ENCODE measurements at regions not wholly inside any gene's neighbourhood (a gene's known extent, or its start where the extent isn't known, plus 50 kb on each side); places are given as distances from the start of the nearest gene placed in this dataset.

DNA sequence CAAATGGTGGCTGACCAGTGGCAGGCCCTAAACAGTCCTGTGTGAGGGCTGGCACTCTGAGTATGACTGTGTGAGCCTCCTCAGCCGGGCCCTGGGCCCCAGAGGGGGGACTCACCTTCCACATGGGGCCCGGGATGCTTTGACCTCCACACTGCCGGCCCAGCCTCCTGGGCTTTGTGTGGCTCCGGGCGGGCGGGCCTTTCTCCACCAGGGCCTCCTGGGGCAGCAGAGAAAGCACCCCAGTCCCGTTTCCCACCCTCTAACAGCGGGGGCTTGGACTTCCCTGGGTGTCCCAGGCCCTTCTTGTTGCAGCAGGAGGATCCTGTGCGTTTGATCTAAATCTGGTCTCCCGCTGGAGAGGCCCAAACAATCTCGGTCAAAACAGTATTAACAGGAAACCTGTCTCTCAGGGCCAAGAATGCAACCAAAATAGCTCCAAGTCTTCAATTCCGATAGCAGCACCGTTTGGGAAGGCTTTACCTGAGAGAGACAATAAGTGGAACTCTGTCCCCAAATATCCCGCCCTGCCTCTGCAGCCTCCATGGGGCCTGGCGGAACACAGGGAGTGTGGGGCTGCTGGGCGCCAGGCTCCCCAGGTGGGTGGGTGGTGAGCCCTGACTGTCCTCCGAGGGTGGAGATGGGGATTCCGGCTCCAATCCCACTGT is 104.8 kb upstream of the ZNF32 start:
- no peaks in the 10 kb centered on the region for H3K36me3 Mint-ChIP-seq (ENCODE audit: insufficient read depth)
- H3K4me3 Mint-ChIP-seq, result no peak overlapping the region
- no peaks in the 10 kb centered on the region for H3K4me1 Mint-ChIP-seq (ENCODE audit: low read depth)
- no peaks in the 10 kb centered on the region for H3K27me3 Mint-ChIP-seq (ENCODE audit: low read depth)
- H3K9me3 Mint-ChIP-seq, result no peaks in the 10 kb centered on the region
- no peak for ATAC-seq
- no peak for DNase-seq

DNA sequence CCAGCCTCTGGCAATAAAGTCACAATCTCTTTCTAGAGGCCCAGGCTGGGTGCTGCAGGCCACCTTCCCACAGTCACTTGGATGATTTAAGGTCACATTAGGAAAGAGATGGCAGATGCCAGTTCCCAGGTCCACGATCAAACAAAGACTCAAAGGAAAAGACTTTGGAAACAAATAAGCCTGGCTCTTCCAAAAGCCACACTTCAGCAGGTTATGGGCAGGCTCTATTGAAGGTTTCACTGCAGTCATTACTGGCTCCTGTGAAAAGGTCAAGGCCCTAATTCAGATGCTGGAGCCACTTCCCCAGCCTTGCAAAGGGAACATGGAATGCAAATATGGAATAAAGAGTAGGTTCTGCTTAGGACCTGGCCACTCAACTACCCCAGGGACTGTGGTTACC is 104.0 kb upstream of the ZNF32 start:
- DNase-seq (no peak), ATAC-seq (no peak)
- H3K4me1 Mint-ChIP-seq (ENCODE audit: low read depth), result no peaks in the 10 kb centered on the region
- H3K36me3 Mint-ChIP-seq (ENCODE audit: insufficient read depth), result no peaks in the 10 kb centered on the region
- no peaks in the 10 kb centered on the region for H3K27me3 Mint-ChIP-seq (ENCODE audit: low read depth)
- H3K9me3 Mint-ChIP-seq, result no peaks in the 10 kb centered on the region
- no peak overlapping the region for H3K4me3 Mint-ChIP-seq

DNA sequence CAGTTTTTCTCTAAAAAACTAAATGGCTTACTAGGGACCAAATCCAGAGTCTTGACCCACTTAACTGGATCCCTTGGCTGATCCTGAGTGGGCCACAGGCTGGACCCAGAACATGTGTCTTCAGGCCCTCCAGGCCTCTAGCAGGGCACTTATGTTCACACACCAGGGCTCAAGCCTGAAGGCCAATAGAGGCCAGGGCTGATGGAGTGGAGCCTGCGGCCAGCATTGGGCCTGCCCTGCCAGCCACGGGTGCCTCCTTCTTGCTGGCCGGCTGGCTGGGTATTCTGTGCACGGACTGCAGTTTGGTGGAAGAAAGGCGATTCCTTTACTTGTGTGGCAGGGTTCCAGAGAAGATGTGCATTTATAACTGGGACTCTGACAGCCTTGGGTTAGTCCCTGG is 103.0 kb upstream of the ZNF32 start:
- DNase-seq (no peak), ATAC-seq (no peak)
- Mint-ChIP-seq H3K36me3 (ENCODE audit: insufficient read depth) (no peaks in the 10 kb centered on the region), H3K27me3 (ENCODE audit: low read depth) (no peaks in the 10 kb centered on the region), H3K4me3 (no peak overlapping the region), H3K4me1 (ENCODE audit: low read depth) (no peaks in the 10 kb centered on the region), H3K9me3 (no peaks in the 10 kb centered on the region)

DNA sequence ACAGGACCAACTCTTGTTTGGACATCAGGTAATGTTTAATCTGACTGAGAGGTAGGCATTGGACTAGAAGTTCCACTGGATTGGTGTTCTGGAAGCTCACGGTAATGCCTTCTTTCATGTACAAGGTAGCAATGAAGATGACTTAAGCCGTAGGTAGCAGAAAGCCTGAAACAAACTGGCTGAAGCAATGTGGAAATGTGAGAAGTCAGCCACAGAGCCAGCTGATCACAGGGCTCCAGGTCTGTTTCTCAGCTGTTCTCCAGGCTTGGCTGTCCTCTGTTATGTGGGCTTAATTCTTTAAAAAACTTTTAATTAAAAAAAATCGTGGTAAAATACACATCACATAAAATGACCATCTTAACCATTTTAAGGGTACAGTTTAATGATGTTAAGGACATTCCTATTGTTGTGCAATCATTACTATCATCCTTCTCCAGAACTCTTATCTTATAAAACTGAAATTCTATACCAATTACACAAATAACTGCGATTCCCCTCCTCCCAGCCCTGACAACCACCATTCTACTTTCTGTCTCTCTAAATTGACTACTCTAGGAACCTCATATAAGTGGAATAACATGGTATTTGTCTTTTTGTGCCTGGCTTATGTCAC is 101.4 kb upstream of the ZNF32 start:
- ATAC-seq, result no peak
- DNase-seq, result no peak
- Mint-ChIP-seq H3K9me3 (no peaks in the 10 kb centered on the region), H3K27me3 (ENCODE audit: low read depth) (no peaks in the 10 kb centered on the region), H3K4me1 (ENCODE audit: low read depth) (no peaks in the 10 kb centered on the region), H3K4me3 (no peak overlapping the region), H3K36me3 (ENCODE audit: insufficient read depth) (no peaks in the 10 kb centered on the region)

DNA sequence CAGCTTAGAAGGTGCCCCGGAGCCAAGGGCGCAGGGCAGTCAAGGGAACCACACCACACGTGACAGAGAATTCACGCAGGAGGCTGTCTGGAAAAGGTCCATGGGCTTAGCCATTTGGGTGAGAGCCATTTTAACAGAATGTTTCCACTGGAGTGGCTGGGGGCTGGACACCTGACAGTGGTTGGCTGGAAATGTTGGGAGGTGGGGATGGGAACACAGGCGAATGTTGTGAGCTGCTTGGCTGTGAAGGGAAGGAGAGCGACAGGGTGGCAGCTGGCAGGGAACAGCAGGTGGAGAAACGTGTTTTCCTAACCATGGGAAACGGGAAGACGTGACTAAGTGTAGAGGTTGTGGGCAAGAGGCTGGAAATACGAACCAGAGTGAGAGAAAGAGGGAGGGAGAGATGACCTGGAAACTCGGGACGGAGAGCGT is 100.5 kb upstream of the ZNF32 start:
- H3K9me3 Mint-ChIP-seq, result no peaks in the 10 kb centered on the region
- no peaks in the 10 kb centered on the region for H3K4me1 Mint-ChIP-seq (ENCODE audit: low read depth)
- DNase-seq (no peak), ATAC-seq (no peak)
- no peaks in the 10 kb centered on the region for H3K27me3 Mint-ChIP-seq (ENCODE audit: low read depth)
- H3K36me3 Mint-ChIP-seq (ENCODE audit: insufficient read depth), result no peaks in the 10 kb centered on the region
- H3K4me3 Mint-ChIP-seq, result no peak overlapping the region

DNA sequence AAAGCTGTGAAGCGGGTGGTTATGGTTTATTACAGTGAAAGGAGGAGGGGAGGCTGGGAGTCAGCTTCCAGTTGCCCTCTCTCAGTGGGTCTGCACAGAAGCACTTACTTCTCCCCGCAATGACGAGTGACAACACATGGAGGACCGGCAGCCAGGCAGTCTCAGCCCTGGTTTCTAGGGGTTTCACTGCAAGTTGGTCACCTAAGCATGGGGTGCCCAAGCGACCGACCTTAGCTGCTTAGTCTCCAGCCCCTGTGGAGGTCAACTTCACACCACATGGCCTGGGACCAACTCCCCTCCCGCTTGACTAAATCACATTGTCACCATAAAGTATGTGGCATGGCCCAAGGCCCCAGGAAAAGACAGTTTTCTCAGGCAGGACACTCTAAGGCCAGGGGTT is 99.9 kb upstream of the ZNF32 start:
- Mint-ChIP-seq H3K27me3 (ENCODE audit: low read depth) (no peaks in the 10 kb centered on the region), H3K4me1 (ENCODE audit: low read depth) (no peaks in the 10 kb centered on the region), H3K9me3 (no peaks in the 10 kb centered on the region), H3K36me3 (ENCODE audit: insufficient read depth) (no peaks in the 10 kb centered on the region), H3K4me3 (no peak overlapping the region)
- ATAC-seq (no peak), DNase-seq (no peak)

DNA sequence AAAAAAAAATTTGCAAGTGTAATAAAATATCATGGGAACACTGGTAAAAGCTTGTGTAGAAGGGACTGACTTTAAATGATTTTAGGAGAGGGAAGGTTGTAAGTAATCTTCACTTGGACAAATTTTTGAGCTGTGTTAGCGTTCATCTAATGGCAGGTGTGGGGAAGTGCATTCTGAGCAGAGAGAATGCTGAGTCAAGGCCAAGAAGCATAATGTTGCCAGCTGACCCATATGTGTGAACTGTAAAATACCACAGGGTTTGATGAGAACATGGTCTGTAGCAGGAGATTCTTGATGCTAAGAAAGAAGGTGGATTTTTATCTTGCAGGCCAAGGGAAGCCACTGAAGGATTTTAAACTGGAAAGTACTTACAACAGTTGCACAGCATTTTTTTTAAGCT is 98.2 kb upstream of the ZNF32 start:
- Mint-ChIP-seq H3K27me3 (ENCODE audit: low read depth) (no peaks in the 10 kb centered on the region), H3K4me1 (ENCODE audit: low read depth) (no peaks in the 10 kb centered on the region), H3K4me3 (no peak overlapping the region), H3K9me3 (no peaks in the 10 kb centered on the region), H3K36me3 (ENCODE audit: insufficient read depth) (no peaks in the 10 kb centered on the region)
- DNase-seq, result no peak
- ATAC-seq, result no peak

DNA sequence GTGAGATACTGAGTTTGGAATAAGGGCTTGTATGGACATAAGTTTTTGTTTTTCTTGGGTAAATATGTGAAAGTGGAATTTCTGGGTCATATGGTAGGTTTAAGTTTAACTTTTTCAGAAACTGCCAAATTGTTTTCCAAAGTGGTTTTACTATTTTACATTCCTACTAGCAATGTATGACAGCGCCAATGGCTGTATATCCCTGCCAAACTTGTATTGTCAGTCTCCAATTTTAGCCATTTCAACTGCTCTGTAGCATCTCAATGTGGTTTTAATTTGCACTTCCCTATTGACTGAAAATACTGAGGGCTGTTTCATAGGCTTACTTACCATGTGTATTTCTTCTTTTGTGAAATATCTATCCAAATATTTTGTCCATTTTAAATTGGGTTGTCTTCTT is 90.5 kb upstream of the ZNF32 start:
- Mint-ChIP-seq H3K4me3 (no peak overlapping the region), H3K4me1 (ENCODE audit: low read depth) (peaks cover 2% of the 10 kb centered on the region), H3K36me3 (ENCODE audit: insufficient read depth) (no peaks in the 10 kb centered on the region), H3K27me3 (ENCODE audit: low read depth) (no peaks in the 10 kb centered on the region), H3K9me3 (no peaks in the 10 kb centered on the region)
- no peak for ATAC-seq
- DNase-seq, result no peak

DNA sequence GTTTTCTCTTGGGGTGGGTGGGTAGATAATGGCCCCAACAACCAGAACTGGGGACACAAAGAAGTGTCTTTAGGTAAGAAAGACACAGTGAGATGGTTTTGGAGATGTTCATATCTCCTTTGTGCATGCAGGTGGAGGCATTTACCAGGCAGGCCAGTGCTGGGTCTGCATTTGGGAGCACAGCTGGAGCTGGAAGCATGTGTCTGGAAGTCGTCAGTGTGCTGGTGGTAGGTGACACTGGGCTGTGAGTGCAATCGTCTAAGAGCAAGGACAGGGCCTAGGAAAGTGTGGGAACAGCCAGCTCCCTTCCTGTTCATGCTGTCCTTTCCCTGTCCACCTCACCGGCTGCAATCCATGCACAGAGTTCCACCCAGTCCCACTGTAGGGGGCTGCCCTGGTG is 88.3 kb upstream of the ZNF32 start:
- ATAC-seq, result no peak
- no peaks in the 10 kb centered on the region for H3K36me3 Mint-ChIP-seq (ENCODE audit: insufficient read depth)
- H3K4me1 Mint-ChIP-seq (ENCODE audit: low read depth), result peaks cover 3% of the 10 kb centered on the region
- H3K4me3 Mint-ChIP-seq, result no peak overlapping the region
- DNase-seq, result no peak
- H3K27me3 Mint-ChIP-seq (ENCODE audit: low read depth), result no peaks in the 10 kb centered on the region
- H3K9me3 Mint-ChIP-seq, result no peaks in the 10 kb centered on the region

DNA sequence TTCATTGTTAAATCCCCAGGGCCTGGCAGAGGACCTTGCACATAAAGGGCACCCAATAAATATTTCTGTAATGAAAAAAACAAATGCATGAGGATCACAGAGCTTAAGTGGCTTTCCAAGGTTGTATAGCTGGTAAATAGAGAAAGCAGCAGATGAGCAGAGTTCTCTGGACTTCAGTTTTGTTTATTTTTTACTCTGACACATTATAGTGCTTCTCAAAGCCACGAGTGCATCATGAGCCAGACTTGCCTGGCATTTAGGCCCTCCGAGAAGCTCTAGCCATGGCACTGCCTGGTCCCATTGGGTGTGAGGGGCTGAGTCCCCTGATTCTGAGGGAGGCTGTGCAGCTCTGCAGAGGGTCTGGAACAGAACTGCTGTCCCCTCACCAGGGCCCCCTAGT is 87.2 kb upstream of the ZNF32 start:
- Mint-ChIP-seq H3K36me3 (ENCODE audit: insufficient read depth) (no peaks in the 10 kb centered on the region), H3K27me3 (ENCODE audit: low read depth) (no peaks in the 10 kb centered on the region), H3K4me1 (ENCODE audit: low read depth) (peaks cover 3% of the 10 kb centered on the region), H3K9me3 (peaks cover 3% of the 10 kb centered on the region), H3K4me3 (no peak overlapping the region)
- DNase-seq, result no peak
- ATAC-seq, result no peak

DNA sequence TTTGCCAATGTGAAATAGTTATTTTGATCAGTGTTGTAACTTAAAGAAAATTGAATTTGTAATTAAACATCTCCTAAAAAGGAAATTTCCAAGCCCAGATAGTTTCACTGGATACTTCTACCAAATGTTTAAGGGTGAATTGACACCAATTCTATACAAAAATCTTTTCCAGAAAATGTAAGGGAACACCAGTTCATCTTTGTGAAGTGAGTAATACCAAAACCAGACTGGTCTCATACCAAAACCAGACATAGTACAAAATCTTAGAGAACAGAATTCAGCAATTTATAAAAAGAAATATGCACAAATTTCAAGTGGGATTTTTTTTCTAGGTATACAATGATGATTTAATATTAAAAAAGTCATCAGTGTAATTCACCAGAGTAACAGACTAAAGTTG is 86.0 kb upstream of the ZNF32 start:
- Mint-ChIP-seq H3K4me3 (no peak overlapping the region), H3K27me3 (ENCODE audit: low read depth) (no peaks in the 10 kb centered on the region), H3K9me3 (peaks cover 12% of the 10 kb centered on the region), H3K36me3 (ENCODE audit: insufficient read depth) (no peaks in the 10 kb centered on the region), H3K4me1 (ENCODE audit: low read depth) (peaks cover 3% of the 10 kb centered on the region)
- DNase-seq (no peak), ATAC-seq (no peak)

DNA sequence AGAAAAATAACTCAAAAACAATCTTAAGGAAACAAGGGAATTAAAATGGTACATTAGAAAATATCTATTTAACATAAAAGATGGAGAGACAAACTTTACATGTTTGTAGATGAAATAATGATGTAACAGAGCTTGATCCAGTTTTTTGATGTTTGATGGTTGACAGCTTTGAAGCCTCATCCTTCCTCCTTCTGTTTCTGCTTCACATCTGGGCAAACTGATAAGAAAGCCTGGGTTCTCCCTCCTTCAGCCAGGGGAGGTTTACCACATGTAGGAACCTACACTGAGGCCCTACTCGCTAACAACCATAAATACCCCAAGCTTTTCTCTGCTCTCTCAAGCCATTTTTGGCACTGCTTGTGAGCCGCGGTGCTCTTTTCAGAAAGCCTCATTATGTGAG is 82.8 kb upstream of the ZNF32 start:
- peaks cover 3% of the 10 kb centered on the region for H3K4me1 Mint-ChIP-seq (ENCODE audit: low read depth)
- H3K9me3 Mint-ChIP-seq, result peaks cover 36% of the 10 kb centered on the region
- H3K4me3 Mint-ChIP-seq, result no peak overlapping the region

DNA sequence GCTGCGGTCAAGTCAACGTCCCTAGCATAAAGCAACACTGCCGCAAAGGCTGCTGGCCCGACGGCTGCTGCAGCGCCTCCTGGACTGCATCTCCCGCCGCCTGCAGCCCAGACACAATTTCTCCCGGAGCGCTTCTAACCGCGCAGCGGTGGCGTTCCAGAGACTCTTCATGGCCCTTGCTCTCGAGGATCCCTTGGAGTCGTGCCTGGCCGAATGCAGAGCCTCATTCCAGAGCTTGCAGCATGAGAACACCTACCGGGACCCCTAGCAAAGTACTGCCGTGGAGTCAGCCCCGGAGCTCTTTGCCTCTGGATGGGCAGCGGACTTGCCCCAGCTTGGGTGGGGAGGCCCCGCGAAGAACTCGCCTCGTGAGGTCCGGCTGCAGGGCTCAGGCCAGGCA is 79.7 kb upstream of the ZNF32 start:
- no peak for ATAC-seq
- Mint-ChIP-seq H3K9me3 (peaks cover 57% of the 10 kb centered on the region), H3K27me3 (ENCODE audit: low read depth) (peaks cover 8% of the 10 kb centered on the region), H3K36me3 (ENCODE audit: insufficient read depth) (no peaks in the 10 kb centered on the region), H3K4me3 (no peak overlapping the region), H3K4me1 (ENCODE audit: low read depth) (no peaks in the 10 kb centered on the region)
- DNase-seq, result no peak

More for the DNA sequence above, 82.8 kb upstream of the ZNF32 start:
- Mint-ChIP-seq H3K36me3 (ENCODE audit: insufficient read depth) (no peaks in the 10 kb centered on the region), H3K27me3 (ENCODE audit: low read depth) (peaks cover 4% of the 10 kb centered on the region)
- DNase-seq (no peak), ATAC-seq (no peak)

DNA sequence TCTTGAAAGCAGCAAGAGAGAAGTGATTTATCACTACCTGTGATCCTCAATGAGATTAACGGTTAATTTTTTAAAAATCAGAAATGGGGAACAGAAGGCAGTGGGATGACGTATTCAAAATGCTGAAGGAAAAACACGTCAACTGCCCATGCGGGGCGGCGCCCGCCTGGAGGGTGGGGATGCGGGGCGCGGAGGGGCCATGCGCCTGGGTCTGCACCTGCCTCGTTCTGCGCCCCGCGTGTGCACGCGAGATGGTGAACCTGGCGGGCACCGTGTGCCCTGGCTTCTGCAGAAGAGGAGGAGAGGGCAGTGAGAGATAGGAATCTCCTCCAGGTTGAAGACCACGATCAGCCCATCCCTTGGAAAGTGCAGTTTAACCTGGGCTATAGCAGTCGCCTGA is 79.3 kb upstream of the ZNF32 start:
- Mint-ChIP-seq H3K36me3 (ENCODE audit: insufficient read depth) (no peaks in the 10 kb centered on the region), H3K4me1 (ENCODE audit: low read depth) (no peaks in the 10 kb centered on the region), H3K4me3 (no peak overlapping the region), H3K27me3 (ENCODE audit: low read depth) (peaks cover 8% of the 10 kb centered on the region), H3K9me3 (peaks cover 57% of the 10 kb centered on the region)
- no peak for DNase-seq
- no peak for ATAC-seq

DNA sequence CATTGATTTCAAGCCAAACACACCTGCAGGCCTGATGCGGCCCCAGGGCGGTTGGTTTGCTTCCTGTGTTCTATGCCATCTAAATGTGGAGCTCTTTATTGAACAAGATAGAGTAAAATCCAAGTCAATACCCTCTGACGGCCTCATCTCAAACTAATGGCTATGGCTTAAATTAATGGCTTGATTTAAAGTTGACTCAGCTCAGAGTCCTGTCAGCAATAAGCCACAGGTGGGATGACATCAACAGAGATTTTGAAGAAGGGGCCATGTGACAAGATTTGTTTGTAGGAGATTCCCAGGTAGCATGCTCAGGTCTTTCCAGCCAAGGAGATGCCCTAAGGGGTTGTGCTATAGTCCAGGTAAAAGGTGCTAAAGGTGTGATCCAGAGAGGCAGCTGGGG is 66.7 kb upstream of the ZNF32 start:
- Mint-ChIP-seq H3K9me3 (no peaks in the 10 kb centered on the region), H3K36me3 (ENCODE audit: insufficient read depth) (no peaks in the 10 kb centered on the region), H3K4me1 (ENCODE audit: low read depth) (no peaks in the 10 kb centered on the region), H3K4me3 (no peak overlapping the region), H3K27me3 (ENCODE audit: low read depth) (peaks cover 10% of the 10 kb centered on the region)
- DNase-seq, result no peak
- ATAC-seq, result no peak
